Fibroblast of skin of scalp (primary cell): ENCODE measurements at regions not wholly inside any gene's neighbourhood (a gene's known extent, or its start where the extent isn't known, plus 50 kb on each side); places are given as distances from the start of the nearest gene placed in this dataset.
A peak's percentile ranks its signal among the peaks of the same experiment; 100 is the strongest.
"Not testable (repeated sequence)": the region's sequence is repeated elsewhere in the genome, so short reads cannot be mapped to it uniquely, and the experiment has no call there.

Experiments
- DNase-seq: peaks from one replicate; pipeline ENCODE4 v3.0.0-alpha.2; 2013

DNA sequence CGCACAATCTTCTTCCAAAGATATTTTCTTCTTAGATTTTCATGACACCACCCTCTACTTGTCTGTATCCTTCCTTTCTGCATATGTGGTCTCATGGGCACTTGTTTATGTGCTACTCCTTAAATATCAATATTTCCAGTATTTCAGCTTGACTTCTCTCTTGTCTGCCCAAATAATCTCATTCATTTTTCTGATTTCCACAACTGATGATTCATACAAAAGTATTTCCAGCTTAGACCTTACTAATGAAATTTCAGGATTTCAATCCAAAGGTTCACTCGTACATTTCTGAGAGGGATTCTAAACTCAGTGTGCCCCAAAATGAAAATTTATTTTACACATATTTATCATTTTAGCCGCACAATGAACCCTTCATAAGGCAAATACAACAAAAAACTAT lies 928.9 kb upstream of the C9orf72 start:
- peak; percentile 25 for DNase-seq

DNA sequence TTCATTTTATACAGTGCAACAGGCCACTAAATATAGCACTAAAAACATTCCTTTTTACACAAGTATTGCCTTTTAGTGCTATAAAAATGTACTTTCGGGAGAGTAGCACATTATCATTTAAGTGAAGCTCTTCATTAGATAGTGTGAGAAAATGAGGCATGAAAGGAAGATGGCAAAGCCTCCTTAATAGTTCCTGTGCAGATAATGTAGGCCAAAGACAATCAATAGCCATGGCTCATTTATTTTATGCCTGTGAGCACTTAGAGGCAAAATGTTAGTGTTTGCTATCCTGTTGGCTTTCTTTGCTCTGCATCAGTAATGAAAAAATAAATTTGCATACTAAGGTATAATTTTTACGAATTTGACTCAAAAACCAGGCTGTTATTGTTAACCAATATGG lies 929.5 kb upstream of the C9orf72 start:
- no peak for DNase-seq

- DNase-seq, result peak; percentile 54
Measured at GRCh38 chr9:28503573-28503972, 930.3 kb upstream of the C9orf72 start.

GRCh38 chr9:28518439-28518838 lies 945.2 kb upstream of the C9orf72 start:
- DNase-seq, result no peak

DNA sequence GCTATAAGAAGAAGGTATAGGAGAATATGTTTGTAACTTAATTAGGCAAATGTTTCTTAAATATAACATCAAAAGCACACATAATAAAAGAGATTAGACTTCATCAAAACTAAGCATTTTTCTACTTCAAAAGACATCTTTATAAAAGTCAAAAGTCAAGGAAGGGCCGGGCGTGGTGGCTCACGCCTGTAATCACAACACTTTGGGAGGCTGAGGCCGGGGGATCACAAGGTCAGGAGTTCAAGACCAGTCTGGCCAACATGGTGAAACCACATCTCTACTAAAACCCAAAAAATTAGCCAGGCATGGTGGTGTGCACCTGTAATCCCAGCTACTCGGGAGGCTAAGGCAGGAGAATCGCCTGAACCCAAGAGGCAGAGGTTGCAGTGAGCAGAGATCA lies 951.0 kb upstream of the C9orf72 start:
- not testable (repeated sequence) for DNase-seq

GRCh38 chr9:28528049-28528448 lies 954.8 kb upstream of the C9orf72 start:
- no peak for DNase-seq

- no peak for DNase-seq
Measured at GRCh38 chr9:28538132-28538531, 964.9 kb upstream of the C9orf72 start.

DNA sequence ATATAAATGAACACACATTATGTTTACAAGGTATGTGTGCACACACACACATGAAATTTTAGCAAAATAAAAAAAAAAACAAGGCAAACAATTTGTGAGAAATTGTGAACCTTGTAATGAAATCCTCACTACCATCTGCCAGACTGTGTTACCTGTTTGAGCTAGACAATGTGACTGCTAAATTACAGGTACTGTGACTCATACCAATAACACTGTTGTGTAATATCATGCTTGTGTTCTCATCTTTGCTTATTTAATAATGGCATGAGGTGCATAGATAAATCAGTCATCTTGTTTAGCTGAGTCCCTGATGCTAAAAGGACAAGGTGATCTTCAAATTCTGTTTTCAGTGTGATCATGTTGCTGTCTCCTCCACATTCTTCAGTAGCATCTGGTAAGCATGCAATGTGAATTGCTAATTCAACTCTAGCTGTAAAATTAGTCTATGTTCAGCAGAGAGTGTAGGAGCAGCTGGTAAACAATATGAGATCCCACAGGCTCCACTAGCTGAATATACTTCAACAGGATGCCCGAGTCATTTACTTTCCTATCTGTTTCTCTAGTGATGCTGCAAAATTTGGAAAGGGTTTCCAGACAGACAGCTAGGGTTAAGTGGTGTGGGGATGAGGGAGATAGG lies 966.3 kb upstream of the C9orf72 start:
- DNase-seq, result no peak

GRCh38 chr9:28542928-28543327 lies 969.6 kb upstream of the C9orf72 start:
- no peak for DNase-seq

GRCh38 chr9:28547527-28547926 lies 974.2 kb upstream of the C9orf72 start:
- DNase-seq, result no peak

DNA sequence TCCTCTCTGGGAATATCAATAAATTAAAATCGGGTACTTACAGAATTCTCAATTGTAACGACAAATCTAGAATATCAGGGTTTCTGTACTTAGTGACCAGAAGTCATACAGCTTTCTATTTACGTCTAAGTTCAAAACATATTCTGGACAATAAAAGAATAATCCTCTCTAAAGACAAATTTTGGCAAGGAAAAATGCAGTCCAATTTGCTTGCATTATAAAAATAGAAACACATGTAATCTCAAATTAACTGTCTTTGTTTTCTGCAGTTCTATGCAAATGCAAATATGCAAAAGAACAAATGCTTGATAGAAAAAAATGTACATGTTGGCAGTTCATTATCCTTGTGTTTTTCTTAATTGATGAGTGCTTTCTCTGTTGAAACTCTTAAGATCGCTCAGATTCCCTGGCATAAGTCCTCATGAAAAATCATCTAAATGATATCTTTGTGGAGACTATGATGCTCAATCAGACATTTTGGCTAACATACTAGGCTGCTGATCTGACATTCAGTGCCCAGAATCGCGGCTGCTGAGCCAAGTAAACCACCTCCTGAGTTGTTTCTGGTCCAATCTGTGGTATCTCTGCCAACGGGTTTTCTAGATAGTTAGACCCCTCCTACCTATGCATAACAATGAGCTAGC lies 990.1 kb upstream of the C9orf72 start:
- no peak for DNase-seq

DNA sequence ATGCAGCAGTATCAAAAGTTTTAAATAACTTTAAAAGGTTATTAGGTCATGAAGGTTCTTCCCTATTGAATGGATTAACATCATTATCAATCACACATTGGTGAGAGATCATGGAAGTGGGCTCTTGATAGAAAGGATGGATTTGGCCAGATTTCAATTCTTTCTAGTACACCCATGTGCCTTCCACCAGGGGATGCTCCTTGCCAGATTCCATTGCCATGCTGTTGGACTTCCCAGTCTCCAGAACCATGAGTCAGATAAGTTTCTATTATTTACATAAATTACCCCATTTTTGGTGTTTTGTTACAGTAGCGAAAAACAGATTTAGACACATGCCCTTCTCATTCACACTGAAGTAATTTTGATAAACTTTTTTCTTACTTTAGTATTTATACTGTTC lies 1010.6 kb upstream of the C9orf72 start:
- no peak for DNase-seq

DNA sequence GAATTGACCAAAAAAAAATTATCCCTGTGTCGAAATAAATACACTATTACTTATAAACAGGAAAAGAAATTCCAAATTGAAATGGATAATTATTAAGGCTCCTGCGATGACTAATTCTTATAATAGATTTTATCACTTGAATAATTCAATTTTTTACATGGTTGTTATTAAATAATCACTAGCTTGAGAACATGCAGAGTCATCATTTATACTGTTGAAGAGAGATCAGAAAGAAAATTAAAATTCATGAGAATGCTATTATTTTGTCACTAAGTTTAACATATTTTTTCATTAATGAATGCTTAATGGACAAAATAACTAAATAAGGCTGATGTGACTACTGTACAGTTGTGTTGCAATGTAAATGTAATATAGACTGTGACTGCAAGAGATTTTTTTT lies 1011.3 kb upstream of the C9orf72 start:
- DNase-seq, result no peak

DNA sequence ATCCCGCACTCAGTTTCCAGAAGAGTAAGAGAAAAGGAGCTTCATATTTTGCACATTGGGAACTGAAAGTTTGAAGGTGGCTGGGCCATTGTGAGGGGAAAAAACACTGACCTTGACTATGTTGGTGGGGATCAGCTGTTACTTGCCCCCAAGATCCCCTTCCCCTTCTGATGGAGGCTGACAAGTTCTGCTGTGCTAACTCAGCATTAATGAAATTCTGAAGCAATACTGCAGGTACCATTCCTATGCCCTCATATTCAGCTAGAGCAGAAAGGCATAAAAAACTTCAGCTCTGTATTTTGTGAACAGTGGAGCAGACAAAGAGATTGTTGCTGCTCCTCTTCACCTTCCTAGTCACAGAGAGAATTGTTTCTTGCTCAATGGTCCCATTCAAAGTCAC lies 1013.8 kb upstream of the C9orf72 start:
- DNase-seq, result no peak

- DNase-seq, result no peak
Measured at GRCh38 chr9:28598408-28598807, 1025.1 kb upstream of the C9orf72 start.

GRCh38 chr9:28600226-28600625 lies 1026.9 kb upstream of the C9orf72 start:
- no peak for DNase-seq

DNA sequence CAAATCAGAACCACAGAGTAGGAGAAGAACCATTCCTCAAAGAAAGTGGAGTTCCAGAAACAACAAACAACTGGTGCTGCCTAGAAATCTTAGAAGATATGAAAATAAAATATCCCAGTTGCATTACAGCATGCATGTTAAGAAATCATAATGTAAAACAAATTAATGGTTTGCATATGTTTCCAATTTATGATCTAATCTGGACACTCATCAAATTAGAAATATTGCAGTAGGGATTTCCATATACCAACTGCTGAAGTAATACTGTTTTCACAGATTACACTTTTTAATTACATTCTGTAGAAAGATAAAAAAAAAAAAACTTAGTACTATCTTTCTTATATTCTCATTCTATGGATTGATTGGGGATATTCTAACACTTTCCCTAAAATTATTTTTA lies 1034.6 kb upstream of the C9orf72 start:
- no peak for DNase-seq

DNA sequence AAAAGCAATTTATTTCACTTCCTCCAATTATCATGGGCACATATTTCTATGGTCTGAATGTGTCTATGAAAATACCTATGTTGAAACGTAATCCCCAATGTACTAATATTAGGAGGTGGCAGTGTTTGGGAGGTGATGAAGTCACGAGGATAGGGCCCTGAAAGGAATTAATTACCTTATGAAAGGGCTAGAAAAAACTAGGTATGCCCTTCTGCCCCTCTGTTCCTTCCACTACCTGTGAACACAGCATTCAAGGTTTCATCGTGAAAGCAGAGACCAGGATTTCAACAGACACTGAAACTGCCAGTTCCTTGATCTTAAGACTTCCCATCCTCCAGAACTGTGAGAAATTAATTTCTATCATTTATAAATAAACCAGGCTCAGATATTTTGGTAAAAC lies 1037.1 kb upstream of the C9orf72 start:
- no peak for DNase-seq

GRCh38 chr9:28616310-28616709 lies 1043.0 kb upstream of the C9orf72 start:
- no peak for DNase-seq

DNA sequence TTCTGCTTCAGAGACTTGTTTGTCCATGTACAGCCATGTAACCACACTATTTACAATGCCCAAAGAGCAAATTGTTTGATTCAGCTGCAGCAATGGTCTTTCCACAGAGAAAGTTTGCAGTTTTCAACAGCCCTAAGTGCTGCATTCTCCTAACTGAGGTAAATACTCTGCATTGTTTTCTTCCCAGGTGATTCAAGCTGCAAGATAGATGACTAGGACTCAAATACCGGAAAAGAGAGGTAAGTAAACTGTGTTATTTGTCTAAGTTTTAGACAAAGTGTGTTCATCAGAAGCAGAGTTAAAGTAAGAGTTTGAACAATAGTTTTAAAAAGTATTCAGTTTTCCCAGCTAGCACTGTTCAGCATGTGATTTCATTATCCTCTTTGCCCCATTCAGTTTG lies 1046.7 kb upstream of the C9orf72 start:
- DNase-seq, result no peak

DNA sequence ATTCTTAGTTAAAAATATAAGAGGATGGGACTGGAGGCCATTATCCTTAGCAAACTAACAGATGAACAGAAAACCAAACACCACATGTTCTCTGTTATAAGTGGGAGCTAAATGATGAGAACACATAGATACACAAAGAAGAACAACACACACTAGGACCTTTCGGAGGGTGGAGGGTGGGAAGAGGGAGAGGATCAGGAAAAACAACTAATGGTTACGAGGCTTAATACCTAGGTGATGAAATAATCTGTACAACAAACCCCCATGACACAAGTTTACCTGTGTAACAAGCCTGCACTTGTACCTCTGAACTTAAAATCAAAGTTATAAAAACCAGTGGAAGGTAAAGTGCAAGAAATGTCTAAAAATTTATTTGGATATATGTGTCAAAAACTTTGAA lies 1047.4 kb upstream of the C9orf72 start:
- DNase-seq, result no peak

- DNase-seq, result no peak
Measured at GRCh38 chr9:28624771-28625170, 1051.5 kb upstream of the C9orf72 start.

- no peak for DNase-seq
Measured at GRCh38 chr9:28628031-28628430, 1054.8 kb upstream of the C9orf72 start.

DNA sequence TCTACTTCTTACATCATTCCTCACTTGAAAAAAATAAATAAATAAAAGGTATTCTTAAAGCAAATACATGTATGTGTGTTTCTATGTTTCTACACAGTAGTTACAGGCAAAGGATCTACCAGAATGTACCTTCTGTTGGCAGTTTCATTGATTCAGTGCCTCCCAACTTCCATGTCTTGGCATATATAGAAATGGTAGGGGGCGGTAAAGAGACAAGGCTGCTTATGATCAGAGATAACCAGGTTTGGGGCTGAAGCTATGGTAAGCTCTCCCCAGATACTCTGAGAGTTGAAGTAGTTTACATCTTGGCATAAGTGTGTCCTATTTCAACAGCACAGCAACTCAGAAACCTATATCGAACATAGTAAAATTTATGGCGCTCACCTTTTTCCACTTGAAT lies 1075.4 kb upstream of the C9orf72 start:
- DNase-seq, result no peak

DNA sequence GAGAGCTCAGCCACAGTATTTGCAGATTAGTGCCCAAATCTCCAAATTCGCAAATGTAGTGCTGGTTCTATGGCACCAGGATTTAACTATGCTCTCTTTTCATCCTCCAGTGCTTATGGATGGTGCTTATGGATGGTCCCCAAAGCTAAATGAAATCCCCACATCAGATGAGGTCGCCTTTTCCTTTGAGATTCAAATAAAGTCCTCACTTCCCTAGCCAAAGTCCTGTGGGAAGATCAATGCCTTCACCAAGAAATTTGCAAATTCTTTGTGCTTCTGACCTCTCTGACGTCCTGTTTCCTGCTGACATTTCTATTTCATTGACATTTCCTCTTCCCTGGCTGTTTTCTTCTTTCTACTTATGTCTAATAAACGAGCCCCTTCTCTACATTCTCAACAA lies 1077.0 kb upstream of the C9orf72 start:
- no peak for DNase-seq
